ENCODE measurements at regions not wholly inside any gene's neighbourhood (a gene's known extent, or its start where the extent isn't known, plus 50 kb on each side); places are given as distances from the start of the nearest gene placed in this dataset.

- Histone ChIP-seq H3K27me3 (no peaks in the 10 kb centered on the region), H3K27ac (no peak overlapping the region), H3K4me1 (no peaks in the 10 kb centered on the region), H3K4me3 (no peak overlapping the region), H3K9me3 (no peaks in the 10 kb centered on the region), H3K36me3 (no peaks in the 10 kb centered on the region)
- TF ChIP-seq EP300 (IDR thresholded peaks at IDR 0.05) = no peak
- TF ChIP-seq CTCF (IDR thresholded peaks at IDR 0.05) = no peak
- TF ChIP-seq POLR2AphosphoS5 (IDR thresholded peaks at IDR 0.05) = no peak
- no peak for TF ChIP-seq POLR2A (IDR thresholded peaks at IDR 0.05)
- 85% methylated on average over 12 of the region's 12 CpGs for WGBS
- DNase-seq (ENCODE audit: low spot score in 2 of 2) = no peak
Observed at GRCh38 chr3:194031867-194032635, 103.9 kb upstream of the HES1 start.

- H3K36me3 ChIP-seq = no peaks in the 10 kb centered on the region
- H3K4me3 ChIP-seq = no peak overlapping the region
- no peak overlapping the region for H3K27ac ChIP-seq
- H3K4me1 ChIP-seq = no peaks in the 10 kb centered on the region
- TF ChIP-seq EP300 (IDR thresholded peaks at IDR 0.05) (no peak), POLR2AphosphoS5 (IDR thresholded peaks at IDR 0.05) (no peak), POLR2A (IDR thresholded peaks at IDR 0.05) (no peak), CTCF (IDR thresholded peaks at IDR 0.05) (no peak)
- no peaks in the 10 kb centered on the region for H3K27me3 ChIP-seq
- no peak for DNase-seq (ENCODE audit: low spot score in 2 of 2)
- 54% methylated on average over 9 of the region's 9 CpGs for WGBS
- H3K9me3 ChIP-seq = no peaks in the 10 kb centered on the region
Observed at GRCh38 chr3:194032828-194033435, 103.0 kb upstream of the HES1 start.

- TF ChIP-seq EP300 (IDR thresholded peaks at IDR 0.05) = no peak
- TF ChIP-seq CTCF (IDR thresholded peaks at IDR 0.05) = no peak
- no peak for TF ChIP-seq POLR2A (IDR thresholded peaks at IDR 0.05)
- TF ChIP-seq POLR2AphosphoS5 (IDR thresholded peaks at IDR 0.05) = no peak
- Histone ChIP-seq H3K27ac (no peak overlapping the region), H3K36me3 (no peaks in the 10 kb centered on the region), H3K4me1 (no peaks in the 10 kb centered on the region), H3K9me3 (no peaks in the 10 kb centered on the region), H3K4me3 (no peak overlapping the region), H3K27me3 (no peaks in the 10 kb centered on the region)
- 92% methylated on average over 23 of the region's 24 CpGs for WGBS
- DNase-seq (ENCODE audit: low spot score in 2 of 2) = no peak
Observed at GRCh38 chr3:194034346-194035336, 101.3 kb upstream of the HES1 start.

- no peaks in the 10 kb centered on the region for H3K9me3 ChIP-seq
- H3K27me3 ChIP-seq = no peaks in the 10 kb centered on the region
- no peak for DNase-seq (ENCODE audit: low spot score in 2 of 2)
- H3K36me3 ChIP-seq = no peaks in the 10 kb centered on the region
- H3K4me1 ChIP-seq = no peaks in the 10 kb centered on the region
- TF ChIP-seq EP300 (IDR thresholded peaks at IDR 0.05) (no peak), POLR2AphosphoS5 (IDR thresholded peaks at IDR 0.05) (no peak), CTCF (IDR thresholded peaks at IDR 0.05) (no peak)
- H3K27ac ChIP-seq = no peak overlapping the region
- 79% methylated on average over 5 of the region's 5 CpGs for WGBS
- no peak overlapping the region for H3K4me3 ChIP-seq
Observed at GRCh38 chr3:194035406-194036138, 100.4 kb upstream of the HES1 start.

All from suprapubic skin (tissue), 4 donors.